Fibroblast of lung (primary cell): ENCODE measurements at regions not wholly inside any gene's neighbourhood (a gene's known extent, or its start where the extent isn't known, plus 50 kb on each side); places are given as distances from the start of the nearest gene placed in this dataset.

ENCODE experiments used
- DNase-seq, 2 donors: peaks; one replicate each; pipeline versions ENCODE4 v3.0.0 to v3.0.0-alpha.2; 2010; ENCODE audit warnings: low read depth in 2 of 2
- H2AFZ ChIP-seq: 2 replicates; pipeline ENCODE4 v1.5.1; 2012; ENCODE audit warnings: low read length, control low read depth, inconsistent platforms
- H3K27ac ChIP-seq: 2 replicates; pipeline ENCODE4 v1.5.1; 2011; ENCODE audit warnings: low read length, control low read depth; ENCODE audit not compliant: insufficient read depth
- H3K27me3 ChIP-seq: 2 replicates; pipeline ENCODE4 v1.5.1; 2011; ENCODE audit warnings: mild to moderate bottlenecking, low read length; ENCODE audit not compliant: control insufficient read depth, insufficient read depth
- H3K36me3 ChIP-seq: 2 replicates; pipeline ENCODE4 v1.5.1; 2011; ENCODE audit warnings: low read length; ENCODE audit not compliant: control insufficient read depth, insufficient read depth
- H3K4me1 ChIP-seq: 2 replicates; pipeline ENCODE4 v1.5.1; 2011; ENCODE audit warnings: low read length; ENCODE audit not compliant: control insufficient read depth, insufficient read depth; ENCODE audit errors: extremely low read depth
- H3K4me2 ChIP-seq: 2 replicates; pipeline ENCODE4 v1.5.1; 2011; ENCODE audit warnings: low read length, control low read depth; ENCODE audit not compliant: insufficient read depth; ENCODE audit errors: extremely low read depth
- H3K4me3 ChIP-seq, 4 experiments: fragments of 200-600 bp in 1 of 4; sonication (generic) in 1 of 4; replicated peaks in 1 of 4; 2 replicates each; pipeline ENCODE4 v1.5.1; 2011 to 2016; ENCODE audit warnings: low read length in 4 of 4, low read depth in 3 of 4, mild to moderate bottlenecking in 3 of 4, control low read depth in 2 of 4, inconsistent platforms in 1 of 4, mixed read lengths in 1 of 4; ENCODE audit not compliant: insufficient read depth in 1 of 4; ENCODE audit errors: control extremely low read depth in 1 of 4
- H3K79me2 ChIP-seq: 2 replicates; pipeline ENCODE4 v1.5.1; 2012; ENCODE audit warnings: mild to moderate bottlenecking, low read length, inconsistent platforms; ENCODE audit not compliant: control insufficient read depth, insufficient read depth
- H3K9ac ChIP-seq: 2 replicates; pipeline ENCODE4 v1.5.1; 2011; ENCODE audit warnings: mild to moderate bottlenecking, low read length, control low read depth; ENCODE audit not compliant: insufficient read depth
- H3K9me3 ChIP-seq: 2 replicates; pipeline ENCODE4 v1.5.1; 2012; ENCODE audit warnings: low read depth, low read length; ENCODE audit not compliant: control insufficient read depth, insufficient read depth
- H4K20me1 ChIP-seq: 2 replicates; pipeline ENCODE4 v1.5.1; 2011; ENCODE audit warnings: low read length; ENCODE audit not compliant: control insufficient read depth, insufficient read depth; ENCODE audit errors: extremely low read depth
- CTCF ChIP-seq, 2 donors: IDR thresholded peaks in 1 of 2; conservative IDR thresholded peaks in 1 of 2; 1 replicate in 1 of 2; 2 replicates in 1 of 2; pipeline ENCODE4 v1.5.1; 2011 to 2012; ENCODE audit warnings: low read length in 2 of 2, control low read depth in 1 of 2, inconsistent platforms in 1 of 2, low read depth in 1 of 2, mild to moderate bottlenecking in 1 of 2
- EZH2 ChIP-seq: IDR thresholded peaks from 2 replicates; pipeline ENCODE4 v1.5.1; 2012; ENCODE audit warnings: low read length, control low read depth, mild to moderate bottlenecking; ENCODE audit errors: missing control alignments

GRCh38 chr3:64992530-64993285, 304.9 kb upstream of the ADAMTS9 start:
- Histone ChIP-seq H3K27ac (no peak overlapping the region), H3K27me3 (no peaks in the 10 kb centered on the region), H3K9ac (no peak overlapping the region), H3K79me2 (no peaks in the 10 kb centered on the region), H3K4me1 (no peaks in the 10 kb centered on the region), H3K9me3 (no peaks in the 10 kb centered on the region), H3K4me3 (no peak overlapping the region), H2AFZ (peak overlapping the region; percentile 29), H4K20me1 (no peaks in the 10 kb centered on the region), H3K4me2 (no peak overlapping the region), H3K36me3 (no peaks in the 10 kb centered on the region)
- no peak for DNase-seq
- TF ChIP-seq EZH2 (no peak), CTCF (conservative IDR thresholded peaks at IDR 0.05 in 1 of 2, IDR thresholded peaks at IDR 0.05 in 1 of 2; ENCODE audit: low read depth in 1 of 2, low read length in 2 of 2) (no peak)

GRCh38 chr3:64988188-64988587, 300.4 kb upstream of the ADAMTS9 start:
- Histone ChIP-seq H3K9ac (no peak overlapping the region), H3K79me2 (no peaks in the 10 kb centered on the region), H3K36me3 (no peaks in the 10 kb centered on the region), H4K20me1 (no peaks in the 10 kb centered on the region), H3K4me2 (no peak overlapping the region), H3K27me3 (no peaks in the 10 kb centered on the region), H3K4me1 (no peaks in the 10 kb centered on the region), H2AFZ (no peak overlapping the region), H3K27ac (no peak overlapping the region), H3K9me3 (no peaks in the 10 kb centered on the region), H3K4me3 (no peak overlapping the region)
- TF ChIP-seq CTCF (conservative IDR thresholded peaks at IDR 0.05 in 1 of 2, IDR thresholded peaks at IDR 0.05 in 1 of 2; ENCODE audit: low read depth in 1 of 2, low read length in 2 of 2) = no peak
- no peak for TF ChIP-seq EZH2
- no peak for DNase-seq

- Histone ChIP-seq H3K9me3 (no peaks in the 10 kb centered on the region), H3K4me3 (no peak overlapping the region), H4K20me1 (no peaks in the 10 kb centered on the region), H3K36me3 (no peaks in the 10 kb centered on the region), H3K27me3 (no peaks in the 10 kb centered on the region), H3K9ac (no peak overlapping the region), H3K4me1 (no peaks in the 10 kb centered on the region), H3K4me2 (no peak overlapping the region), H2AFZ (no peak overlapping the region), H3K27ac (no peak overlapping the region), H3K79me2 (no peaks in the 10 kb centered on the region)
- TF ChIP-seq EZH2 (no peak), CTCF (conservative IDR thresholded peaks at IDR 0.05 in 1 of 2, IDR thresholded peaks at IDR 0.05 in 1 of 2; ENCODE audit: low read depth in 1 of 2, low read length in 2 of 2) (no peak)
- DNase-seq = no peak
These were observed 299.9 kb upstream of the ADAMTS9 start for GRCh38 chr3:64987726-64988125.
